ENCODE measurements at regions not wholly inside any gene's neighbourhood (a gene's known extent, or its start where the extent isn't known, plus 50 kb on each side); places are given as distances from the start of the nearest gene placed in this dataset.

DNA sequence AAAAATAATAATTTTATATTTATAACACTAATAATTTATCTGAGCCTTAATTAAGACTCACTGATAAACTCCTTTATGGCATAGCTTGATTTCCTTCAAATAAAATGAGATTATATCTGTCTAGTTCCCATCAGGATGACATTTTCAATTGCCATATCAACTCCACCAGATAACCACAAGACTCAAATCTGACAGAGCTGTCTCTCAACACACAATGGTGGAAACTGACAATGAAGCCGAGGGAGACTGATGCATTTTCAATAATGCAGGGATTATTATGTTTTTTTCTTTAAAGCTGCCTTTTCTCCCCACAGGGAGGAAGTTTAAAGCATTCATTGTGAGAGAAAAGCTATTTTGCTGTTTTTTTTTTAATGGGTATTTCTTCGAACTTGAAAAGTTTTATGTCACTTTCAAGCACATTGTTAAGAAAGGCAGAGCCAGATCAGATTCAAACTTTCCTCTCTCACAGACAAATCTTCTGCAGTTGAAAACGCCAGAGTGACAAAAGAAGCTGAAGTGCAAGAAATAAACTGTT is 1326.9 kb upstream of the MIR17HG start:
- TF ChIP-seq EZH2 (IDR thresholded peaks at IDR 0.05) (no peak), RAD21 (IDR thresholded peaks at IDR 0.05; ENCODE audit: low read depth) (no peak)

All from HCT116 (cell line).